ENCODE measurements at regions not wholly inside any gene's neighbourhood (a gene's known extent, or its start where the extent isn't known, plus 50 kb on each side); places are given as distances from the start of the nearest gene placed in this dataset.
A peak's percentile ranks its signal among the peaks of the same experiment; 100 is the strongest.

GRCh38 chr14:65238456-65238855, 136.1 kb upstream of the MAX start:
- Histone ChIP-seq H3K27me3 (ENCODE audit: low read depth, low read length) (no peaks in the 10 kb centered on the region), H3K4me1 (ENCODE audit: control insufficient read depth in 1 of 2, insufficient read depth in 2 of 2, low read length in 2 of 2) (peaks cover 0 to 19% of the 10 kb centered on the region in 2 donors), H3K4me3 (ENCODE audit: low read depth in 1 of 2, low read length in 2 of 2) (no peak overlapping the region), H3K27ac (ENCODE audit: low read length) (no peak overlapping the region), H3K36me3 (ENCODE audit: control insufficient read depth in 1 of 2, insufficient read depth in 2 of 2, low read length in 2 of 2) (no peaks in the 10 kb centered on the region), H3K9me3 (ENCODE audit: control insufficient read depth in 1 of 2, low read length in 2 of 2) (no peaks in the 10 kb centered on the region)

- Histone ChIP-seq H3K27ac (ENCODE audit: low read length) (peak overlapping the region; percentile 63), H3K4me1 (ENCODE audit: control insufficient read depth in 1 of 2, insufficient read depth in 2 of 2, low read length in 2 of 2) (peaks cover 0 to 19% of the 10 kb centered on the region in 2 donors), H3K9me3 (ENCODE audit: control insufficient read depth in 1 of 2, low read length in 2 of 2) (no peaks in the 10 kb centered on the region), H3K4me3 (ENCODE audit: low read depth in 1 of 2, low read length in 2 of 2) (no peak overlapping the region), H3K36me3 (ENCODE audit: control insufficient read depth in 1 of 2, insufficient read depth in 2 of 2, low read length in 2 of 2) (no peaks in the 10 kb centered on the region), H3K27me3 (ENCODE audit: low read depth, low read length) (no peaks in the 10 kb centered on the region)
These were observed 137.0 kb upstream of the MAX start for GRCh38 chr14:65239143-65239937.

- H3K9me3 ChIP-seq (ENCODE audit: control insufficient read depth in 1 of 2, low read length in 2 of 2), result no peaks in the 10 kb centered on the region
- no peak overlapping the region for H3K4me3 ChIP-seq (ENCODE audit: low read depth in 1 of 2, low read length in 2 of 2)
- no peaks in the 10 kb centered on the region for H3K27me3 ChIP-seq (ENCODE audit: low read depth, low read length)
- peaks cover 0 to 19% of the 10 kb centered on the region in 2 donors for H3K4me1 ChIP-seq (ENCODE audit: control insufficient read depth in 1 of 2, insufficient read depth in 2 of 2, low read length in 2 of 2)
- H3K27ac ChIP-seq (ENCODE audit: low read length), result peak overlapping the region; percentile 63
- no peaks in the 10 kb centered on the region for H3K36me3 ChIP-seq (ENCODE audit: control insufficient read depth in 1 of 2, insufficient read depth in 2 of 2, low read length in 2 of 2)
These were observed 137.6 kb upstream of the MAX start for GRCh38 chr14:65239938-65240296.

- Histone ChIP-seq H3K4me1 (ENCODE audit: control insufficient read depth in 1 of 2, insufficient read depth in 2 of 2, low read length in 2 of 2) (peaks cover 0 to 19% of the 10 kb centered on the region in 2 donors), H3K4me3 (ENCODE audit: low read depth in 1 of 2, low read length in 2 of 2) (no peak overlapping the region), H3K27ac (ENCODE audit: low read length) (no peak overlapping the region), H3K9me3 (ENCODE audit: control insufficient read depth in 1 of 2, low read length in 2 of 2) (no peaks in the 10 kb centered on the region), H3K27me3 (ENCODE audit: low read depth, low read length) (no peaks in the 10 kb centered on the region), H3K36me3 (ENCODE audit: control insufficient read depth in 1 of 2, insufficient read depth in 2 of 2, low read length in 2 of 2) (no peaks in the 10 kb centered on the region)
These were observed 138.9 kb upstream of the MAX start for GRCh38 chr14:65241125-65241752.

GRCh38 chr14:65242732-65243134, 140.4 kb upstream of the MAX start:
- H3K9me3 ChIP-seq (ENCODE audit: control insufficient read depth in 1 of 2, low read length in 2 of 2), result no peaks in the 10 kb centered on the region
- H3K4me3 ChIP-seq (ENCODE audit: low read depth in 1 of 2, low read length in 2 of 2), result no peak overlapping the region
- no peaks in the 10 kb centered on the region for H3K27me3 ChIP-seq (ENCODE audit: low read depth, low read length)
- no peaks in the 10 kb centered on the region for H3K36me3 ChIP-seq (ENCODE audit: control insufficient read depth in 1 of 2, insufficient read depth in 2 of 2, low read length in 2 of 2)
- H3K27ac ChIP-seq (ENCODE audit: low read length), result no peak overlapping the region
- H3K4me1 ChIP-seq (ENCODE audit: control insufficient read depth in 1 of 2, insufficient read depth in 2 of 2, low read length in 2 of 2), result peaks cover 0 to 11% of the 10 kb centered on the region in 2 donors

GRCh38 chr14:65243766-65244442, 141.6 kb upstream of the MAX start:
- peaks cover 0 to 5% of the 10 kb centered on the region in 2 donors for H3K4me1 ChIP-seq (ENCODE audit: control insufficient read depth in 1 of 2, insufficient read depth in 2 of 2, low read length in 2 of 2)
- no peaks in the 10 kb centered on the region for H3K27me3 ChIP-seq (ENCODE audit: low read depth, low read length)
- H3K27ac ChIP-seq (ENCODE audit: low read length), result no peak overlapping the region
- no peaks in the 10 kb centered on the region for H3K36me3 ChIP-seq (ENCODE audit: control insufficient read depth in 1 of 2, insufficient read depth in 2 of 2, low read length in 2 of 2)
- H3K4me3 ChIP-seq (ENCODE audit: low read depth in 1 of 2, low read length in 2 of 2), result no peak overlapping the region
- H3K9me3 ChIP-seq (ENCODE audit: control insufficient read depth in 1 of 2, low read length in 2 of 2), result no peaks in the 10 kb centered on the region

GRCh38 chr14:65249471-65250161, 147.3 kb upstream of the MAX start:
- Histone ChIP-seq H3K4me3 (ENCODE audit: low read depth in 1 of 2, low read length in 2 of 2) (no peak overlapping the region), H3K36me3 (ENCODE audit: control insufficient read depth in 1 of 2, insufficient read depth in 2 of 2, low read length in 2 of 2) (no peaks in the 10 kb centered on the region), H3K4me1 (ENCODE audit: control insufficient read depth in 1 of 2, insufficient read depth in 2 of 2, low read length in 2 of 2) (no peaks in the 10 kb centered on the region), H3K27ac (ENCODE audit: low read length) (no peak overlapping the region), H3K9me3 (ENCODE audit: control insufficient read depth in 1 of 2, low read length in 2 of 2) (no peaks in the 10 kb centered on the region), H3K27me3 (ENCODE audit: low read depth, low read length) (no peaks in the 10 kb centered on the region)

GRCh38 chr14:65250162-65250495, 147.8 kb upstream of the MAX start:
- H3K4me3 ChIP-seq (ENCODE audit: low read depth in 1 of 2, low read length in 2 of 2), result no peak overlapping the region
- no peak overlapping the region for H3K27ac ChIP-seq (ENCODE audit: low read length)
- no peaks in the 10 kb centered on the region for H3K9me3 ChIP-seq (ENCODE audit: control insufficient read depth in 1 of 2, low read length in 2 of 2)
- no peaks in the 10 kb centered on the region for H3K36me3 ChIP-seq (ENCODE audit: control insufficient read depth in 1 of 2, insufficient read depth in 2 of 2, low read length in 2 of 2)
- H3K27me3 ChIP-seq (ENCODE audit: low read depth, low read length), result no peaks in the 10 kb centered on the region
- peaks cover 0 to 2% of the 10 kb centered on the region in 2 donors for H3K4me1 ChIP-seq (ENCODE audit: control insufficient read depth in 1 of 2, insufficient read depth in 2 of 2, low read length in 2 of 2)

- no peak overlapping the region for H3K4me3 ChIP-seq (ENCODE audit: low read depth in 1 of 2, low read length in 2 of 2)
- H3K27ac ChIP-seq (ENCODE audit: low read length), result no peak overlapping the region
- no peaks in the 10 kb centered on the region for H3K27me3 ChIP-seq (ENCODE audit: low read depth, low read length)
- peaks cover 3 to 5% of the 10 kb centered on the region in 2 donors for H3K4me1 ChIP-seq (ENCODE audit: control insufficient read depth in 1 of 2, insufficient read depth in 2 of 2, low read length in 2 of 2)
- no peaks in the 10 kb centered on the region for H3K36me3 ChIP-seq (ENCODE audit: control insufficient read depth in 1 of 2, insufficient read depth in 2 of 2, low read length in 2 of 2)
- no peaks in the 10 kb centered on the region for H3K9me3 ChIP-seq (ENCODE audit: control insufficient read depth in 1 of 2, low read length in 2 of 2)
These were observed 148.9 kb upstream of the MAX start for GRCh38 chr14:65251213-65251612.

- Histone ChIP-seq H3K27ac (ENCODE audit: low read length) (no peak overlapping the region), H3K4me1 (ENCODE audit: control insufficient read depth in 1 of 2, insufficient read depth in 2 of 2, low read length in 2 of 2) (peaks cover 3 to 5% of the 10 kb centered on the region in 2 donors), H3K36me3 (ENCODE audit: control insufficient read depth in 1 of 2, insufficient read depth in 2 of 2, low read length in 2 of 2) (no peaks in the 10 kb centered on the region), H3K4me3 (ENCODE audit: low read depth in 1 of 2, low read length in 2 of 2) (no peak overlapping the region), H3K27me3 (ENCODE audit: low read depth, low read length) (no peaks in the 10 kb centered on the region), H3K9me3 (ENCODE audit: control insufficient read depth in 1 of 2, low read length in 2 of 2) (no peaks in the 10 kb centered on the region)
These were observed 150.4 kb upstream of the MAX start for GRCh38 chr14:65252482-65253255.
